T-helper 2 cell (primary cell): ENCODE measurements at regions not wholly inside any gene's neighbourhood (a gene's known extent, or its start where the extent isn't known, plus 50 kb on each side); places are given as distances from the start of the nearest gene placed in this dataset.
"Not testable (repeated sequence)": the region's sequence is repeated elsewhere in the genome, so short reads cannot be mapped to it uniquely, and the experiment has no call there.

Experiments
- DNase-seq, 5 experiments: peaks; one replicate each; pipeline versions ENCODE4 v3.0.0 to v3.0.0-alpha.2; 2012 to 2022

DNA sequence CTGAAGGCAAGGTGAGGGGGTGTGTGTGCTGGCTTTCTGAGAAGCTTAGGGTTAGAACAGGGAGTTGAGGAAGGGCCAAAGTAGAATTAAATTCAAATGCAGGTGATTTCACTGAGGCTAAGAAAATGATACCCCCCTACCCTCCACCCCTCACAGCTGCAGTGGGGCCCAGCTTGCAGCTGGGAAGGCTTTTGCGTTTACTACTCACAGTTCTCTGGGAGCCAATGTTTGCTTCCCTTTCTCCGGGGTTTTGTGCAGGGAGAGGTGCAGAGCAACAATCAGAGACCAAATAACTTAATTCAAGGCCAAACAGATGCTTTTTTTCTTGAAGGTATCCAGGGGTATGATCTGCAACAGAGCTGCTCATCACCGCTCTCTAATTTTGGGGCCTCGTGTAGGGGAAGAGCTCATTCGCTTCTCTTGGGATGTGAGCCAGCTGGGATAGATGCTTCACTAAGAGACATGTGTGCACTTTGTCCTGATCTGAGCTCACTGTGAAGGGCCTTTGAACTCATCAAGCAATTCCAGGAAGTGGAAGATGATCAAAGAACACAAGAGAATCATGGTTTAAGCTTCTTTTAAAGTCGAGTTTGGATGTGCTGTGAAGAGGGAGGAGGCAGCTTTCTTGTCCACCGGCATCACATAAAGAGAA, 122.7 kb upstream of the C1GALT1C1 start:
- DNase-seq, result no peak

DNA sequence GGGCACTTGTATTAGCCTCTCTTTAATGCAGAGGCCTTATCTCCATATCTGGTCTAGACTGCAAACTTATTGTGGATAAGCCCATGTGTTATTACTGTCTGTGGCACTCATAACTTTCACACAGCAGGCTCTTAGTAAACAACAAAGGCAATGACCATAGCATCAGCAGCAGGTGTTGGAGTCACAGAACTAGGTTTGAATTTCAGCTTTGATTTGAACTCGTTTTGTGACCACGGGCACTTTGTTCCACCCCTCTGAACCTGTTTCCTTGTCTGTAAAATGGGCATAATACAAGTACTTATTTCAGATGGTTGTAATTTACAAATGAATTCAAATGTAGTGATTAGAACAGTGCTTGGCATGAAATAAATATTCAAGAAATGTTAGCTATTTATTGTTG, 121.8 kb upstream of the C1GALT1C1 start:
- no peak for DNase-seq

GRCh38 chrX:120750381-120750780, 120.5 kb upstream of the C1GALT1C1 start:
- no peak for DNase-seq

- DNase-seq, result no peak
Observed at GRCh38 chrX:120749141-120749846, 119.4 kb upstream of the C1GALT1C1 start.

GRCh38 chrX:120746153-120746552, 116.3 kb upstream of the C1GALT1C1 start:
- no peak for DNase-seq

- no peak for DNase-seq
Observed at GRCh38 chrX:120742946-120743665, 113.3 kb upstream of the C1GALT1C1 start.

- no peak for DNase-seq
Observed at GRCh38 chrX:120741452-120741851, 111.6 kb upstream of the C1GALT1C1 start.

DNA sequence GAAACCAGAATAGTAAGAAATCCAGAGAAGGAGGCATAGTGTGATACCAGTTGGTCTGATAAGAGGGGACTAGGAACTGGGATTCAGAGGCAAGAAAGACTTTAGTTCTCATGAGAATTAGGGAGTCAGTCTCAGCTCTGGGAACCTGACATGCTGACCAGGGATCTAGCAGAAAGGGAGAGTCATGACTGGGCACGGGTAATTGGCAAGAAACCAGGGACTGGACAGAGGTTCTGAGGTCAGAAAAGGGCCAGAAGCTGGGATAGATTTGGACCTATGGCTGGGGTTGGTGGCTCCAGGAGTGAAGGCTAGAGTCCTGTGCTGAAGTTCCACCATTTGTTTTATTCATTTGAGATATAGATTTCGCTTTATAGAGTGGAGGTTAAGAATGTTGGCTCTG, 110.2 kb upstream of the C1GALT1C1 start:
- no peak for DNase-seq

GRCh38 chrX:120739300-120739699, 109.4 kb upstream of the C1GALT1C1 start:
- DNase-seq, result no peak

GRCh38 chrX:120736989-120737388, 107.1 kb upstream of the C1GALT1C1 start:
- DNase-seq, result no peak

DNA sequence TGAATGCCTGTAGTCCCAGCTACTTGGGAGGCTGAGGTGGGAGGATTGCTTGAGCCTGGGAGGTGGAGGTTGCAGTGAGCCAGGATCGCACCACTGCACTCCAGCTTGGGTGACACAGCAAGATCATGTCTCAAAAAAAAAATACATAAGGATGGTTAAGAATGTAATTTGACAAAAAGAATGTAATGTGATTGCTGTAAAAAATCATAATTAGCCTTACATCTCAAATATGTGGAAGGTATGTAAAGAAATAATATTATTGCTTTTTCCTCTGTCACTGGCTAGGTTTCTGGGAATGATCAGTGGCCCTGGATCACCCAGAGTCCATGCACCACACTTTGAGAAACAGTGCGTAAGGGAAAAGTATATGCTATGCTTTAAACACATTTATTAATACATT, 106.1 kb upstream of the C1GALT1C1 start:
- no peak for DNase-seq

DNA sequence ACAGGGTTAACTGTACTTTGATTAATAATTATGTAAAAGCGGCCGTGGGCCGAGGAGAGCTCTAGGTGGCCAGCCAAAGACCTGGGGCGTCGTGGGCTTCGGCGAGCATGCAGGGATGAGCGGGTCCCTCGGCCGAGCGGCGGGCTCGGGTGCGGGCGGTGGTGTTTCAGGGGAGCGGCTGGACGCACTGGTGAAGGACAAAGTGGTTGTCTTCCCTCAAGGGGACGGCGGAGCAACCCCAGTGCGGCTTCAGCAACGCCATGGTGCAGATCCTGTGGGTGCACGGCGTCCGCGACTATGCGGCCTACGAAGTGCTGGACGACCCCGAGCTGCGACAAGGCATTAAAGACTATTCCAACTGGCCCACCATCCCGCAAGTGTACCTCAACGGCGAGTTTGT, 103.0 kb upstream of the C1GALT1C1 start:
- no peak for DNase-seq

DNA sequence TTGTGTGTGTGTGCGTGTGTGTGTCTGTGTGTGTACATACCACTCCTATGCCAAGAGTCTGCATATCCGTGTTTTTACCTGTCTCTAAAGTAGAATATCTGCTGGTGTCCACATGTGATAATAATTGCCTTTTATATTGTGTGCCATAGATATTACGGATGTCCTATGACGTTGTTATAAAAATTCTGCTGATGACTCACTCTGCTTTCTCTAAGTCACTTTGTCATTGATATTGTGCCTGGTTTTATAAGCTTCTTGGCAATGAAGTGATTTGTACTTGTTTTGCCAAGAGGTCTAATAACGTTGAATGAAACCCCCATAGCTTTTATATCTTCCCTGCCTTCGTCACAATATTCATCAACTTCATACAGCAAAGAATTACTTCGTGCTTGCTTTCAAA, 102.6 kb upstream of the C1GALT1C1 start:
- DNase-seq, result no peak

DNA sequence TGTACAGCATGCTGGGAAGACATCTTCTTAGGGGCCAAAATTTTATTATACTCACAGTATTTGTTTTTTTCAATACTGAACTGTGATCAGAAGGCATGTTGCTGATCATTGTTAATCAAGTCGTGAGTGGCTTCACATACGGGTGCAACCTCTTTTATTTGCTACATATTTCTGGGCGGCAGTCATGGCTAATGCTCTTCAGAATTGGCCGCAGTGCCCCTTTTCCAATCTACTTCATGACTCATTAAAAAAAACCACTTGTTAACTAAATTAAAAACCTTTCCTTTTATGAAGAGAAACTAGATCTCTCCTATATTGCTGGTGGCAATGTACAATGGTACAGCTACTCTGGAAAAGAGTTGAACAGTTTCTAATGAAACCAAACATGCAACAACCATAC, 101.5 kb upstream of the C1GALT1C1 start:
- DNase-seq, result no peak

- not testable (repeated sequence) for DNase-seq
Observed at GRCh38 chrX:120729506-120730255, 99.8 kb upstream of the C1GALT1C1 start.

- no peak for DNase-seq
Observed at GRCh38 chrX:120727911-120728310, 98.1 kb upstream of the C1GALT1C1 start.

- DNase-seq, result no peak
Observed at GRCh38 chrX:120727452-120727851, 97.6 kb upstream of the C1GALT1C1 start.

DNA sequence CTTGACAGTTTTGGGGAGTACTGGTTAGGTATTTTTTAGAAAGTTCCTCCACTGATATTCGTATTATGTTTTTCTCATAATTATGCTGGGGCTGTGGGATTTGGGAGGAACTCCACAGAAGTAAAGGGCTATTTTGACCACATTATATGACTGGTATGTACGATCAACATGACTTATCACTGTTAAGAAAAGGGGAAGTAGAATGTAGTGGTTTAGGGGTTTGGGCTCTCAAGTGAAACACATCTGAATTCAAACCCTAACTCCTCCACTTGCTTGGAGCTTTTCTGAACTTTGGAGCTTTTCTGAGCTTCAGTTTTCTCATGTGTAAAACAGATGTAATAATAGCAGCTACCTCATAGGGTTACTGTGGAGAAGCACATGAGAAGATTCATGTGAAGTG, 96.4 kb upstream of the C1GALT1C1 start:
- no peak for DNase-seq

GRCh38 chrX:120725874-120726273, 96.0 kb upstream of the C1GALT1C1 start:
- no peak for DNase-seq

GRCh38 chrX:120719622-120720021, 89.8 kb upstream of the C1GALT1C1 start:
- no peak for DNase-seq

GRCh38 chrX:120718969-120719368, 89.1 kb upstream of the C1GALT1C1 start:
- DNase-seq, result no peak

DNA sequence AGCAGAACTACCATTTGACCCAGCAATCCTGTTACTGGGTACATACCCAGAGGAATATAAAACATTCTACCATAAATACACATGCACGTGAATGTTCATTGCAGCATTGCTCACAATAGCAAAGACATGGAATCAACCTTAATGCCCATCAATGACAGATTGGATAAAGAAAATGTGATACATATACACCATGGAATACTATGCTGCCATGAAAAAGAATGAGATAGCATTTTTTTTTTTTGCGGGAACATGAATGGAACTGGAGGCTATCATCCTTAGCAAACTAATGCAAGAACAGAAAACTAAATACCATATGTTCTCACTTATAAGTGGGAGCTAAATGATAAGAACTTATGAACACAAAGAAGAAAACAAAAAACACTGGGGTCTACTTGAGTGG, 72.5 kb upstream of the C1GALT1C1 start:
- not testable (repeated sequence) for DNase-seq

DNA sequence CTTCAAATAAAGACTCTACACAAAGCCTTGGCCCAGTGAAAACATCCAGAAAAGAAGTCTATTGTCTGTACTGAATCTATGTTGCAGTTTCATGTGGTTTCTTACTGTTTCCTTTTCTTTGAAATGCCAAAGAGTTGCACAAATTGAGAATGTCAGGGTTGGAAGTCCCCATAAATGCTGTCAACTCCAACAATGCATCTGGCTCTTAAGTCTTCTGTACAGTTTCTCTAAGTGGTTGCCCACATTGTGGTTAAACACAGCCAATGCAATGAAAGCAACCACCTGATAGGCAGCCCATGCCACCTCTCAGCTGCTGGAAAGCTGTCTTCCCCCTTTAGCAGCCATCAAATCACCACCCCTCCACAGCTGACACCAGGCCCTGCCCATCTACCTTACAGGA, 67.2 kb upstream of the C1GALT1C1 start:
- peak in 3 of 5 experiments; percentile 3 to 89 (median 8) for DNase-seq
